NCI-H146 (cell line): ENCODE measurements at regions not wholly inside any gene's neighbourhood (a gene's known extent, or its start where the extent isn't known, plus 50 kb on each side); places are given as distances from the start of the nearest gene placed in this dataset.

ENCODE experiments used
- DNase-seq: peaks from one replicate; lab custom pipeline; 2025; lab: John Stamatoyannopoulos, UW

DNA sequence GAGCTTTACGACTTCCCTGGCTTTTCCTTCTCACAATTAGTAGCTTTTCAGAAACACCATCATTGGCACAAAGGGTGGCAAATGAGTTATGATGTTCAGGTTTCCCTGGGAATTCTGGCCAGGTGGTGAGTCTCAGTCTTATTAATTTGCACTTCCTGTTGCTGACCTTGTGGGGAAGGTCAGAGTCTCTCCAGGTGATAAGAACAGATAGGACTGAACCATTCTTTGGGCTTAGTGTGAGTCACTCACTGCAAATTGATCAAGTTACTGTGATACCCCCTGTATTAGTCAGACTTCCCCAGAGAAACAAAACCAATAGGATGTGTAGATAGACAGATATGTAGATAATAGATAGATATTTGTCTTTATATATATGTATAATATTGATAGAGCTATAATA, 53.8 kb upstream of the RANBP3L start:
- DNase-seq = no peak

DNA sequence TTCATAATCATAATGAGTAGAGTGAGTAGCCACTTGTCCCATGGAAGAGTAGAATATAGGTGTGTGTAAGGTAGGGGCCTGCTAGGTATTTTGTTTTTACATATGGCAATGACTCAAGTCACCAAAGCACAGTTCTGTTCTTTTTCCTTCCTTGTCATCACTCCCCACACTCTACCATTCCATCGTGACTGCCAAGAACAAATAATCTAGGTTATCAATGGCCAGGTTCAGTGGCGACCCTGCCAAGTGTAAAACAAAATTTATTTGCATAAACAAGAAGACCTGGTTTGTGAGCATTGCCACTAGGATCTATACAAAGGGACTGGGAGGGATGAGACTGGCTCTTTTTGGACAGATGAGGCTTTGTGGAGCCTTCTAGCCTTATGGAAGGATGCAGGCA, 55.2 kb upstream of the RANBP3L start:
- DNase-seq = no peak

DNA sequence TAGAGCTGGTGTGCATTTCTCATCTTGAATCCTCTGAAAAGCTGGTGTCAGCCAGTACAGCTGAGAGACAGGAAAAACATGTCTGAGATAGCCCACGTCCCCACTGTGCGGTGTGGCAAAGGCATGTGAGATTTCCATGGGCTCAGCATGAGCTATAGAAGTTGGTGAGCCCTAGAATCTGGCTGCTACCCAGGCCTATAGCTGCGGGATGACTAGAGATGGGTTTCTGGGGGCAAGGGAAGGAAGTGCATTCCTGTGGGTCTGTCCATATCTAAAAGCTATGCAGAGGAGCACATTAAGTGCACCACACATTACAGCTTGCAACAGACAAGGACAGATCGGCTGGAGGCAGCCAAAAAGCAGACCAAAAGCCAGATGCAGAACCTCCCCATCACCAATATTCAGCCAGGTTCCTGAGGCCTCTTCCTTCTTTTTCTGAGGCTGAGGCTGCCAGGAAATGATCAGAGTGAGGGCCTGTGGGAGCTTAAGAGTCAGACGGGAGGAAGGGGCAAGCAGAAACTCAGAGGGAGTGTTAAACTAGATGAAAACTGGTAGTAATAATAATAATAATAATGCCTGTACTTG, 55.8 kb upstream of the RANBP3L start:
- DNase-seq = no peak

DNA sequence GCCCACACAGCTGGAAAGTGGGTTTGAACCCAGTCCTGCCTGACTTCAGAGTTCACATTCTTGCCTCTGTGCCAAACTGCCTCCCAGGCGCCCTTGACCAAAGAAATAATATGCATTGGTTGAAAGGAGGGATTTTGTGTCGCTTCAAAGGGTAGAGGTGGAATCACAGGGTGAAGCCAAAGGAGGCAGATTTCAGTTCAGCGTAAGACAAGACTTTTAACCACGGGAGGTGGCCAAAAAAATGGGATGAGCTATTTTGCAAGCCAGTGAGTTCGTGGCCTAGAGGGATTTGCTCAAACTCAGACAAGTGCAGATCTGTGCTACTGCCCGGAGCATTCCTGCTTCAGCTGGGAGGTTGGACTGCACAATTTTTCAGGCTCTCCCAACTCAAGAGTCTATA, 57.6 kb upstream of the RANBP3L start:
- no peak for DNase-seq

DNA sequence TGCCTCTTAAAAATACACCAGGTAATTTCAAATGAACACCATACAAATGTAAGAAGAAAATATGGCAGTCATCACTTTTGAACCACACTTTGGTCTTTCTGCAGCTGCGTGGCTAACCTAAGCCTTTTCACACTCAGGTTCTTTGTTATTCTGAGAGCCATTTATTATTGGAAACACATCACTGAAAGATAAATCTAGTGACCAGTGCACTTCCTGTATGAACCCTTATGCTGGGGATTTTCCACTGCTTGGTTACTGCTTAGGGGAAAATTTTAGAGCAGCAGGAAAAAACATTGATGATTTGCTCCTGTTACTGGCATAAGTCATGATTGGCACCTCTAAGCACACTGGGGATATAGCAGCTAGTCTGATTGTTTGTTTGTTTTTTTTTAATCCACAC, 58.6 kb upstream of the RANBP3L start:
- no peak for DNase-seq

DNA sequence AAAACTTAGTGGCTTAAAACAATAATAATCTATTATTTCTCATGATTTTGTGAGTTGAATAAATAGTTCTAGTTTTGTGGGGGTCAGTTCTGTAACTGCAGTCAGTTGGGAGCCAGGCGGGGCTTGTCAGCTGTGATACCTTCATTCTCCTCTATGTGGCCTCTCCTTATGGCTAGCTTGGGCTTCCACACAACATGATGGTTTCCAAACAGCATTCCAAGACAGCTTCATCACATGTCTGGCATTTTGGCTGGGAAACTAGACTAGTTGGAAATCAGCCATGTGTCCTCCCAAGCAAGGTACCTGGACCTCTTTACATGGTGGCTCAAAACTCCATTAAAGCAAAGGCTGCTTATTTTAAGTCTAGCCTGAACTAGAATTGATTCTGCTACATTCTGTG, 61.4 kb upstream of the RANBP3L start:
- DNase-seq = no peak

DNA sequence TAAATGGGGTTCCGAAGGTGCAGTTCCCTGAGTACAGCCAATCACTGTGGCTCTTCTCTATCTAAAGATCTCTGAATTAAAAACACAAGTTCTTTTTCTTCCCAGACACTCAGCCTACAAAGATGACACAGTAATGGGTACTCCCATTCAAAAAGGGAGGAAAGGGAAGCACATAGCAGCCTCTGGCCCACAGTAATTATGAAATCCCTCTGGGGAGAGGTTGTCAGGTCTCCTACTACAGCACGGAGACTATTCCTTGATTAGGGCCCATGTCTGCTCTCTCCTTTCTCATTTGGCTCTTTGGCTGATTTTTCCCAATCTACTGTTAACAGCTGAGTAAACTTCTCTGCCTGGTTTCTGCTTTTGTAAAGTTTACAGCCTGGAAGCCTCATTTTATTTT, 62.0 kb upstream of the RANBP3L start:
- no peak for DNase-seq

DNA sequence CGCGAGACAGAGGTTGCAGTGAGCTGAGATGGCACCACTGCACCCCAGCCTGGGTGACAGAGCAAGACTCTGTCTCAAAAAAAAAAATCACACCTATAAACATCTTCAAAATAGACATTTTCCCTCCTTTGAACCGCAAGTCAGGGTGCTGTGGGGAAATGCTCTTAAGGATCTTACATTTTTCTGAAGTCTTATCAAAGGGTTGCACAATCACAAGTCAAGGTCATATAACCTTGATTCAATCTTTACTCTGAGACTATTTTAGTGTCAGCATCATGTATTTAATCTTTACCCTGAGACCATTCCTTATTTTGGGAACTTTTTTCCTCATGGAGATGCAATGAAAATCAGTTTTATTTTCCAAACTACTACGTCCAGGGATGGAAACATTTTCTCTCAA, 62.8 kb upstream of the RANBP3L start:
- DNase-seq = no peak

DNA sequence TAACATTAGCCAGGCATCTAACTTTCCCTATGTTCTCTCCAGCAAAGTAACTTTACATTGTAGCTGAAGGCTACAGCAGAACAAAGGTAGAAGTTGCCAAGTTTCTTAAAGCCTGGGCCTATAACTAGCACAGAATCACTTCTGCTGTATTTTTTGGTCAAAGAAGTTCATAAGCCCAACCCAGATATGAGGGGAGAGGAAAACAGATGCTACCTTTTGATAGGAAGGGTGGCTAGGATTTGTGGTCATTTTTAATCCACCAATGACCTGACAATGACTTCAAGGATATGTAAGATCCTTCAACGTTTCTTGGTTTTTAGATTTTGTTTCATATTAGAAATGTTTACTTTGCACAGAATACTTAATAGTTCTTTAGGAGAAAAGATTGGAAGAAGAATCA, 64.2 kb upstream of the RANBP3L start:
- no peak for DNase-seq

DNA sequence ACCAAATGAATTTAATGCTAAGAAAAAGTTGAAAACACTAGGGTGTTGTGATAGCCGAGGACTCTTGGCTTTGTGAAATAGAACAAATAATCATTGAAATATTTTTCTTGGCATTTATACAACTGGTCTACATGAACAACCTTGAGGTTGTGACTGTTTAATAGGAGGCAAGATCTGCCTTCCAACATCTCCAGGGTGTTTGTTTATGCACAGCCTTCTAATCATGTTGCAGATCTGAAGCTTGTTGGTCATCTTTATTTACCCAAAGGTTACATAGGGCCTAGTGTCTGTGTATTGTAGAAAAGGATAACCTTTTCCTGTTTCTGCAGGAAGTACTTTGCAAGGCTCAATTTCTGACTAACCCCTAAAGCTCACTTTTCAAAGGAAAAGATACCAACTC, 65.2 kb upstream of the RANBP3L start:
- DNase-seq = no peak

DNA sequence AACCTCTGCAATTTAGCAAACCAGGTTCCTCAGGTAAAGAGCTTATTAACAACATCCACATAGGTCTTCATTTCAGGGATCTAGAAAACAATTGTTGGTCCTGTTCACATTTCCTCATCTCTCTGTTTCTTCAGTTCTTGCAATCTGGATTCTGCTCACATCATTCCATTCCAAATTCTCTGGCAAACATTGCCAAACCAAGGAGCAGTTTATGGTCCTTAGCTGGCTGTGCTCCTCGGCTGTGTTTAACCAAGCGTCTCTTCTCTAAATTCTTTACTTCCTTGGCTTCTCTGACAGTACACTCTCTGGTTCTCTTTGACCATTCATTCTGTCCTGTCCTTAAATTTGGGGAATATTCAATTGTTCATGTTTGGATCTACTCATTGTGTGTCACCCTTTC, 65.8 kb upstream of the RANBP3L start:
- no peak for DNase-seq

DNA sequence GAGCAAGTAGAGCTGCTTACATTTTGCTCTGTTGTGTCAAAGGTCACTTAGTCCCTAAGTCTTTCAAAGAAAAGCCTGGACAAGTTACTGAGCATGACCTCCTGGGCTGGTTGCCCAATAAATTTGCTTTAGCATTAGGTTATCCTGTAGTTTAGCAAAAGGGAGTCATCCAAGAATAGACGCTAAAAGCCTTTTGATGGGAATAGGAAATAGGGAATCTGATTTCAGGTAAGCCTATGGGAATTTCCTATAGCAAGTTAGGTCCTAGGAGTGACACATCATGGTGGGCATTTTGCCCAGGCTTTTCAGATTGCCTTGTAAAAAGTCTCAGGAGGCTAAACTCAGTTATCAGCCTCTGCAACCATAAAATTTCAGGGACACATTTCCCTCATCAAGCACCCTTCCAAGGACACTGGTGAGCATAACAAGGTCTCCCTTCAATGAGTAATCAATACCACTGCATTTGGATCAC, 67.6 kb upstream of the RANBP3L start:
- no peak for DNase-seq

DNA sequence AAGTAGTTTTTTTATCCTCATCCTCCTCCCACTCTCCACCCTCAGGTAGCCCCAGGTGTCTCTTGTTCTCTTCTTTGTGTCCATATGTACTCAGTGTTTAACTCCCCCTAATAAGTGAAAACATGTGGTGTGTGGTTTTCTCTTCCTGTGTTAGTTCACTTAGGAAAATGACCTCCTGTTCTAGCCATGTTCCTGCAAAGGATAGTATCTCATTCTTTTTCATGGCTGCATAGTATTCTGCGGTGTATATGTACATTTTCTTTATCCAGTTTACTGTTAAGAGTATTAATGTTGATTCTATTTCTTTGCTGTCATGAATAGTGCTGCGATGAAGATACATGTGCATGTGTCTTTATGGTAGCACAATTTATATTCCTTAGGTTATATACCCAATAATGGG, 68.4 kb upstream of the RANBP3L start:
- no peak for DNase-seq

DNA sequence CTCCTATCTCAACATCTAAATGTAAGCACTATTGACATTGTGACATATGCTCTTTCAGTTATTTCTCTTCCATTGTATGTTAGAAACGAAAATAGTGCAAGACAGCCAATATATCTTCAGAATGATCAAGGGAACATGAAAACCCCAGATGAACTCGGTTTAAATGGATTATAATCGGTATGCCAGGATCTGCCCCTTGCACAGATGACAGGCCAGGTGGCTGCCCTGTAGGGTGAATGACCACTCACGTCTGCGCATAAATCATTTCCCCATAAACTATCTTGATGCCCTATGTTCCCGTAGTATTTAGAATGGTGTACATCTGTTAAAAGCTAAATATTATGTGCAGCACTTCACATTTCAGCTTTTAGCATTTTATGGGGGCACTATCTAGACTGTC, 69.7 kb upstream of the RANBP3L start:
- no peak for DNase-seq

DNA sequence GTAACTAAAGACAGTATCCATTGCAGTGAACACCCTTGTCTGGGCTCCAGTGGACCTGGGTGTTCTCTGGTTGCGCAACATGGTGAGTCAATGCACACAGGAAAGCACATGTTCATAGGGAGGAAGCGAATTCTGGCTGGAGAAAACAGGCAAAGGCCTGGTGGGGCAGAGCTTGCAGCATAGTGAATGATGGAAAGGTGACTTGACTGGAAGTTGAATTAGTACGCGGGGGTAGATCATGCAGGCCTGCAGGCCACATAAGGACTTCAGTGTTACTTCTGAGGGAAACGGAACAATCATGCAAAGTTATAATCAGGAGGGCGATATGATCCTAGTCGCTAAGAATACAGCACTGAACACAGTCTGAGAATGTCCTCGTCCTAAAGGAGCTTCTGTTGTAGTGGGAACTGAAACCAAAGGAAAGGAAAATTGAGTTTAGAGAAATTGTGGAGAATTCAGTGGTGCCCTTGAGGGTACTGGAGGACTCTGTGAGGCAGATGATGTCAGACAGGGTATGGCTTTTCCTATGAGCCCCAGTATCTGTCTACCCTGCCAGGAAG, 71.9 kb upstream of the RANBP3L start:
- DNase-seq = no peak

DNA sequence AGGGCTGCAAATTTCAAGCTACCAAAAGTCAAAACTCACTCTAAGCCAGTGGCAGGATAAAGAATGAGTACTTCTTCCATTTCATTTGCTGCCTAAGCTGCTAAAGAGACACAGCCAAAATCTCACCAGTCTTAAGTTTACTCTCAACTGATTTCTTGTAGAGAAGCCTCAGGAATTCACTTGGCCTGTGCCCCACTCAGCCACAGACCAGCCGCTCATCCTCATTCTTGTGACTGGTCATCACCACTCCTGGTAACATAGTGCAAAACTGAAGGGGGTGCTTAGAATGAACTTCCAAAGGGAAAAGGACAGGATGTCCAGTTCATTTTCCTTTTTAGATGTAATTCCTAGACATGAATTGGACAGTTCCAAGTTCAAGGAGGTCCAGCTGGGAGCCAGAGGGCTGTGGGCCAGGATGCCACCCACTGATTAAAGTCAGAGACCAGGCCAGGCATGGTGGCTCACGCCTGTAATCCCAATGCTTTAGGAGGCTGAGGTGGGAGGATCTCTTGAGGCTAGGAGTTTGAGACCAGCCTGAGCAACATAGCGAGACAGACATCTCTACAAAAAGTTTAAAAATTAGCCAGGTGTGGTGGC, 72.7 kb upstream of the RANBP3L start:
- DNase-seq = no peak

DNA sequence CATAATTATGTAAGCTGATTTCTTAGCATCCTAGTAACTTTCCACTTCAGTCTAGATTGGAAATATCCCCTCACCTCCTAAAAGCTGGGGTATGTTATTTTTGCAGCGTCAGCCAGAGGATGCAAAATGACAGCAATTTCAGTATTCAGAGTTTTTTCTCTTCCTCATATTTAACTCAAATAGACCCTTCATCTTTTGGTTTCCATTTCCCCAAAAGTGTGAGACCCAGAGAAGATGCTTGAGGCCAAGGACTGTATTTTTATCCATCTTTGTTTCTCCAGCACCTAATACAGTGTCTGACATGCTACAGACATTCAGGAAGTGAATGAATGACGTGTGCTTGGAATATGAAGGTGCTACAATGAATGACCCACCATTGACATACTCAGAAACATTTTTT, 75.5 kb upstream of the RANBP3L start:
- DNase-seq = no peak

DNA sequence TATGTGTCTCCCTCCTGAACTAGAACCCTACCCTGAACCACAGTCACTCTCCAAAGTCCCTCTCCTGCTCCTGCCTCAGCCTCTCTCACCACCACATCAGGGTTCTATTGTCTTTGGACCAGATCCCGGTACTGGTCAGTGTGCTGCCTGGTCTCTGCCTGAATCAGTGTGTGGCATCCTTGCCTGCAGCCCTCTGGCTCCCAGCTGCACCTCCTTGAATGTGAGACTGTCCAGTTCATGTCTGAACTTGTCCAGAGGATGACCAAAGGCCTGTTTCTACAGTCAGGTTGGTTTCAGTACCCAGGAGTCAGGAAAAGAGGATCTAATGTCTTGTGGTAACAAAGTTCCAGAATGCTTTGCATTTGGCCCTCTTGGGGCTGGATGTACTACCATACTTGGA, 76.8 kb upstream of the RANBP3L start:
- DNase-seq = no peak

DNA sequence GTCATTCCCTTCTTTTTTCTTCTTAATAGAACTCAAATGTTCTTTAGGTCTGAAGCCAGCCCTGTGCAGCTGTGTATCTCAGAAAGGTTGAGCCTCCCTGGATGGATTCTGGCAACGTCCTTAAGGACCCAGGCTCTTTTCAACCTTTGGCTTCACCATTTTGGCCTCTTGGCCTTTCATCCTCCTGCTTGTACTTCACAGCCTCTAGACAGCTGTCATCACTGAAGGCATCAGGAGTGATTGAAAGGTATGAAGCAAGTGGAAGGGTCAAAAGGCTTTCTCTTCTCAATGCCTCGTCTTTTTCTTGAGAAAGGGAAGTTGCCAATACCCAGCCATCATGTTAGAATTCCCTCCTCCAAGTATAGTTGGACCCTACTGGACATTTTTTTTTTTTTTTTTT, 81.2 kb upstream of the RANBP3L start:
- DNase-seq = no peak

DNA sequence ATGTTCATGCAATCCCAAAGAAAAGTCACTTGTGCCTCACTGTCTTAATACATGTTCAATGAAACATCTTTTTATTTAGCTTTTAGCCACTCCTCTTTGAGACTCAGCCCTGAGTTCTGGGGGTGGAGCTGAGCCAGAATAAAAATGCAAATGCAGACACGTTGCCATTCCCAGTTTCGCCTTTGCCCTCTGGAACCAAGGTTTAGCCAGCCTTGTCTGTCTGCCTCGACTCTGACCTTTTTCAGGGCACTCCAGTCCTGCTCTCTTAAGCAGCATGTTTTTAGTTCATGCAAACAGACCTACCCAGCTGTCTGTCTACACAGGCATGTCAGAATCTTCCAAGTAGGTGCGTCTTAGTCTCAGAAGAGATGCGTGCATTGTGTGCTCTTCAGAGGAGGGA, 82.2 kb upstream of the RANBP3L start:
- no peak for DNase-seq

DNA sequence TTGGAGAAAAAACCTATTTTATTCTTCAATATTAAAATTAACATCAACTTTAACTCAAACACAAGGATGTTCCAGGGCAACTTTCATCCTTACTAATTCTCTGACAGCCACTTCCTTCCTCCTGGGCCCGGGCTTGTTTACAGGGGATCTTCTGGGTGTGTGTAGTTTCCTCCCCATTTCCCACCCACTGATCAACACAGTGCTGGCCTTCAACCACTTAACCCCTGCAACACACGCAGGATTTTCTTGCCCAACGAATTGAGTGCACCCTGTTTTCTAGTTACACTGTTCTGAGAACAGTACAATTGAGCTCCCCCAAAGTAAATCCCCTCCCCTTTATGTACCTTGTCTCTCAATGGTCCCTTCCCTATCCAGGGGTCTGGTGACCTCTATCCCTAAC, 83.1 kb upstream of the RANBP3L start:
- DNase-seq = no peak

DNA sequence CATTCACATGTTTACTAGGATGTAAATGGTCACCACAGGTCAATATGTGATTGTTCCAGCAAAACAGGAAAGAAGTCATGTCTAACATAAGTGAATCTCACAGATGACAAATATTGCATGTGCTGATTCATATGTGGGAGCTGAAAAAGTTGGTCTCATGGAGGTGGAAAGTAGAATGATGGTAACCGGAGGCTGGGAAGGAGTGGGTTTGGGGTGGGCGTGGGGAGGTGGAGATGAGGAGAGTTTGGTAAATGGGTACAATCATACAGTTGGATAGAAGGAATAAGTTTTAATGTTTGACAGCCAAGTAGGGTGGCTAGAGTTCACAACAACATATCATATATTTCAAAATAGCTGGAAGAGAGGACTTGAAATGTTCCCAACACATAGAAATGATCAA, 83.8 kb upstream of the RANBP3L start:
- DNase-seq = no peak

DNA sequence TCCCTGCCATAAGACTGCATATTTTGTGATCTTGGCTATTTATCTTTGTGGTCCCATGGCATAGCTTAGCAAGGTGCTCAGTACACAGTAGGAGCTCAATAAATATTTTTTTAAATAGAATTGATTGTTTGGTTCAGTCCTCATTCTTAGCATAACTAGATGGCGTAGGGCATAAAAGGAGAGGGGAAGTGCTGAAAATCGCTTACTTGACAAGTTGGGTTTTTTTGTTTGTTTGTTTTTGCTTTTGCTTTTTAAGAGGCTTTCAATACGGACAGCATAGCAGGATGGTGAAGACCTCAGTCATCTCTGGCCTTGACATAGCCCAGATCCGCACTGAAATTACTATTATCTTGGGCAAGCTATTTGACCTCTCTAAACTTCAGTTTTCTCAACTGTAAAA, 86.6 kb upstream of the RANBP3L start:
- DNase-seq = no peak

DNA sequence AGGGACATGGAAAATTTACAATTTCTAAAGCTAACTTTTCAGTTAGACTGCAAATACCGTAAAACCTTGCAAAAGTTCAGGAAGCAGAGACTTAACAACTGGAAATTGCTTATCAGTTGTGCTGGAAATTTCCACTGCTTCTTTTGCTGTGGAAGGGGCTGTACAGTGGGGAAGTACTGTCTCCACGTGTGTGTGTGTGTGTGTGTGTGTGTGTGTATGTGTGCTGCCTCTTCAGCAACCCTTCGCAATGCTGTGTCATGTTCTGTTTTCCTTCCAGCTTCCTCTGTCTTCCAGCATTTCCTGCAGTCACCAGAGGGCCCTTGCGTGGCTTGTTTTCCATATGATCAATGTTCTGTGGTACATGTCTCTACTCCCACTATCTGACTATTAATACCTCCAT, 87.5 kb upstream of the RANBP3L start:
- DNase-seq = no peak
